ENCODE measurements at regions not wholly inside any gene's neighbourhood (a gene's known extent, or its start where the extent isn't known, plus 50 kb on each side); places are given as distances from the start of the nearest gene placed in this dataset.

DNA sequence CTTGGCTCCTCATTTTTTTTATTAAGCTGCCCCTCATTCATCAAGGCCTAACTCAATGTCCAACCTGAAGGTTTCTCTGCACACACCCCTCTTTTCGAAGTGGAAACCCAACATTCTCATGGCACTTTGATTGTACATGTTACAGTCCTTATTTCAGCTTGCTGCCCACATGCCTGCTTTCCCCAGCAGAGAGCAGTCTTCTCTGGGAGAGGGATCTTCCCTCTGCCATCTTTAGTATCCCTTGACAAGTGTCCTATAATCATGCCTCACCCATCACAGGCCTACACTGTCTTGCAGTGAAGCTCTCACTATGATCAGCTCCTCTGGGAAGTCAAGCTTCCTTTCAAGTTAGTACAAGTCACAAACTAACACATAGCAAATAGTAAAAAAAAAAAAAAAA lies 175.1 kb downstream of the ACER2 start:
- DNase-seq: no peak

DNA sequence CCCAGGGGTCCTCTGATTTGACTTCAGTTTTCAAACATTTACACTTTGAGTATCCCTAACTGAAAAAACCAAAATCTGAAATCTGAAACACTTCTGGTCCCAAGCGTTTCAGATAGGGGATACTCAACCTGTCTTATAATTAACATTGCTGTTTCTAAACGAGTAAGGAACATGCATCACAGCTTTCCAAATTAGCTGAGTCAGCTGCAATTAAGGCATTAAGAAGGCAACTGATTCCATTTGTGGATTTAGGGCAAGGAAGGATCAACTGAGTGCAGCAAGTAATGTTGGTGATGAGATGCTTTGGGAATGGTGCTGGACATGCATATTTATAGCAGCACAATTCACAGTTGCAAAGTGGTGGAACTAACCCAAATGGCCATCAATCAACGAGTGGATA lies 168.6 kb downstream of the ACER2 start:
- no peak for DNase-seq

DNA sequence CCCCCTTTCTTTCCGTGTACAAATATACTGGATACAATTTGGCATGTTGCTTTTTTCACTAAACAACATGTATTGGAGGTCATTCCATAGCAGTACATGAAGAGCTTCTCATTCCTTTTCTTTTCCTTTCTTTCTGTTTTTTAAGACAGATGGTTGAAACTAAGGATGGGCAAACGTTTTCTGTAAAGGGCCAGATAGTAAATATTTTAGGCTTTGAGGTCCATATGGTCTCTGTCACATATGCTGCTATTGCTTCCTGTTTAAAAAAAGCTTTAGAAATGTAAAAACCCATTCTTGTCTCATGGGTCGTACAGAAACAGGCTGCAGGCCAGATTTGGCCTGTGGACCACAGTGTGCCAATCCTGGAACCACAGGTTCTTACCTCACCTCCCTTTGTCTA lies 160.1 kb downstream of the ACER2 start:
- no peak for DNase-seq

DNA sequence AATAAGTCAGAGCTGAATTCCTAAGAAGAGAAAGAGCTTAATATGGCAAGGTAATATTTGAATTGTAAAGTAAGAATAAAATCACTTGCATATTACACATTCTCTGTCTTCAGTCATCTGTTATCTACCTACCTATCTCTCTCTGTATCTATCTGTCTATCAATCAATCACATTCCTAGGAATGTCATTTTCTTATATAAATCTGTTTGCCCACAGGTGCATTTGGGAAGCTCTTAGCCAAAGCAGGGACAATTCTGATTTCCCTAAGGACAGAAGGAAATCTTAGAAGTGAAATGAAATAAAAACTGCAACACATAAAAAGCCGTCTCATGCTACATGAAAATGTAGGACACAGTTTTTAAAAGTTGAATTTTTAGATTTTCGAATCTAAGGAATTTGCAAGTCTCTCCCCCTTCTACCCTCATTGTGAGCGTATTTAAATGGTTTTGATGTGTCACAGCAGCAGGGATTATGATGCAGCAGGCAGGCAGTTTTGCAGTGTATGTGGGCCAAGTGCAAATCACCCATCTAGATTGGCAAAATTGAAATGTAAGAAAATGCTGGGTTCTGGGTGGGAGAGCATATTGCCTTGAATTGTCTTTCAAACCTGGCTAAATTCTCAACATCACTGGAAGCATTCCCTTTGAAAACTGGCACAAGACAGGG lies 155.7 kb downstream of the ACER2 start:
- no peak for DNase-seq

GRCh38 chr9:19555214-19555613 lies 146.4 kb downstream of the ACER2 start:
- DNase-seq: peak; percentile 9

GRCh38 chr9:19554529-19554928 lies 145.7 kb downstream of the ACER2 start:
- no peak for DNase-seq

DNA sequence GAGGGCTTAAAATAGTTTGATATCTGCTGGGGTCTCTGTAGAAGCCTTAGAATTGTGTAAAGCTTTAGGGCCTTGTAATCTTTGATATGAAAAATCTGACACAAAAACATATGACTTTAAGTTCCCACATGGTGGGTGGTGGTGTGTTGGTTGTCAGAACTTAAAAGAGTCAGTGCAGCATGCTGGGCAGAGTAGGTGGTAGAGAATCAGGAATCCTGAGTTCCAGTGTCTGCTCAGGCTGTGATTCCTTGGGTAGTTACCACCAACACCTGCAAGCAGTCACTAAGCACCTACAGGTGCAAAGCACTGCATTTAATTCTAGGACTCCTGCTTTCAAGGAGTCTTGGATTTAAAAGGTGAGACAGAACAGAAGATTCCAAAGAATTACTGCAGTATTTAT lies 144.6 kb downstream of the ACER2 start:
- DNase-seq: no peak

DNA sequence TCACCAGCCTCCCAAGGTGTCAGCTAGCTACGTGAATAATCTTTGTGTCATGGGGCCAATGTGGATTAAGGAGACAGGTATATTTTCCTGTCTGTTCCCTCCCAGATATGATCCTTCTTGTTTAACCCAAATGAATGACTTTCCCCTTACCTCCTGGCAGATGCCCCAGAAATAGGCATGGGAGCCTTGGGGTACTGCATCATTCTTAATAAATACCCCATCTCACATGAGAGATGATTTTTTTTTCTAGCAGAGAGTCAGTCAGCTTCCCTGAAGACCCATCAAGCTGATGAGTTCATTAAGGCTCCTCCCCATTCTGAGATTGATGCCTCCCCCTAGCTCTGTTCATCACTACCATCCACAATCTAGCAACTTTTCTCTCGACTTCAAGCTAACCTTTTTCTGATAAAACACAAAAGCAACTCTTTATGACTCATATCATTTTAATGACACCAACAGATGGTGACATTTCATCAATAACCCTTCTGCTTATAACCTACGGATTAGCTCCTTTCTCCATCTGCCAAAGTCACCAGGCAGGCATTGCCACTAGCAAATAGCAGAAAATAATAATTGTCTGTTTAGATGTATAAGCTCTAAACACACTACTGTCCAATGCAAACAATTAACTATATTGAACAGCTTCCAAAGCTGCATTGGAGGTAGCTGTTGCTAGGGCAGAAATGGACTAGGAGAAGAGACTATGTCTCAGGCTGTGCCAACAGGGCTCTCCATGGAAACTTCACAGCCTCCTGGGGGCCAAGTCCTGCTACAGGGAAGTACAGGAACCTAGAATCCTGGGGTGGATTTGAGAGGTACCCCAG lies 143.7 kb downstream of the ACER2 start:
- DNase-seq: no peak

GRCh38 chr9:19551124-19551929 lies 142.5 kb downstream of the ACER2 start:
- DNase-seq: no peak

DNA sequence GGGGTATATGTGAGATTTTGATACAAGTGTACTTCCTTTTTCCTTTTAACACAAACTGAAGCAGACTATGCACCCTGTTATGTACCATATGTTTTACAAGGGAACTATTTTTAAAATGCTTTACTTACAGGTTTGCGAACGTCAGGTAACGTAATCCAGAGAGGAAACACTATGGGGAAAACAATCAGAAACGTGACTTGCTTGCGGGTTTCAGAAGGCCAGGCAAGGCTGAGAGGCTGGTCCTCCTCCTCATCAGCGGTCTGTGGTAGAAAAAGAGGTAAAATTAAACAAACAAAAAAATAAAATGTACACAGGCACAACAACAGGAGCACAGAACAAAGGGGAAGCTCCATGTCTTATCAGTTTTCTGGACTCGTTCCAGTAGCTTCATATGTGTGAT lies 141.2 kb downstream of the ACER2 start:
- no peak for DNase-seq

DNA sequence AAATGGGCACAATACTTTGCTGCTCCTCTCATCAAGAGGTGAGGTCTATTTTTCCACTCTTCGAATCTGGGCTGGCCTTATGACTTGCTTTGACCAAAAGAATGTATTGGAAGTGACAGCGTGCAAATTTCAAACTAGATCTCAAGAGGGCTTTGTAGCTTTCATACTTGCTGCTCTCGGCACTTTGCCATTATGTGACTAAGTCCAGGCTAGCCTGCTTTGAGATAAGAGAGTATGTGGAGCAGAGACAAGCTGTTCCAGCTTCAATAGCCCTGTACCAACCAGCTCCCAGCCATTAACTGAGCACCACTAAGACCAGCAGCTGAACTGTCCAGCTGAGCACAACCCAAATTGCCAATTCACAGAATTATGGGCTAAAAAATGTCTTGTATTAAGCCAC lies 124.6 kb downstream of the ACER2 start:
- DNase-seq: no peak

DNA sequence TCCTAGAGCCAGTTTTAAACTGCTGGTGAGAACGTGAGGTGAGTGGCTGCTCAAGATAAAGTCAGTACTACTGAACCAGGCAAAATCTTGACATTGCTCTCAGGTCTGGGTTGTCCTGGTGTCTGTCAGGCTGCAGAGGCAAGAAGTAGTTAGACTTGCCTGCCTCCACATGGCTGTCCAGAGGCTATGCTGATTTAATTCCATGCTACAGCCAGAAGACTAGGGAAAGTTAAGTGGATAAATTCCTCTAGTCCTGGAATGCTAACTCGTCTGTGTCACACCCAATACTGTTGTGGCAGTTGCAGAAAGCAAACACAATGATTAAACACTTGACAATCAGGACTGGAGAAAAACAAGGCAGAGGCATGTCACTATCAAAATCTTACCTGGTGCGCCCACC lies 118.9 kb downstream of the ACER2 start:
- DNase-seq: no peak

DNA sequence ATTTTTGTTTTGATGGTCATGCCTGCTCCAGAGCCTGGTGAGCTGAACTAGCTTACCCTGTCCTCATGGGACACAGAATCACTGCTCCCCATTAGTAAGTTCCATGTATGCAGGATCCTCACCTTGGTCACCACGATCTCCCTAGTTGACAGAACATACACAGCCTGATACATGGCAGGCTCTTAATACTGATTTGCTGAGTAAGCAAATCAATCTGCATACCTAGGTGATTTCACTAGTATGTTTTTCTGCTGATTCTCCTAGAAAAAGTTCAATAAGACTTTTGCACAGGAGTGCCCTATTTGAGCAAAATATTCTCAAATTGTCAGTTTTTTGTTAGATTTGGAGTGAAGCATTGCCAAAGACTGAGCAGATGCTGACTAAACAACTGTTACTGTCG lies 113.7 kb downstream of the ACER2 start:
- no peak for DNase-seq

DNA sequence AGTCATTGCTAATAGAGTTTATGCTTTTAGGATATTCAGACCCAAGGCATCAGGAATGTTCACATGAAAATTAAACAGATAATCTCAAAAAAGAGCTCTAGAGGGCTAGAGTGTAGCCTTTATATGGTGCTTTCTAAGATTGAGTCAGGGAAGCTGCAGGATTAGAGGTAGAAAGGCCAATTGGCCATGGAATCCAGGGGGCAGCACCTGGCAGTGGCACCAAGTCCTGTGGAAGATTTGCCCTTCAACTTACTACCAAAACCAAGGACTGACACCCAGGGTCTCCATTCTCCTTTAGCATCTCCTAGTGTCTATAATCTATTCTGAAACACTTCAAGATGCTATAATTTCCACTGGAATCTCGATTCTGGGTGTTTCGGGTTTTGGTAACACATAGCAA lies 112.4 kb downstream of the ACER2 start:
- DNase-seq: no peak

DNA sequence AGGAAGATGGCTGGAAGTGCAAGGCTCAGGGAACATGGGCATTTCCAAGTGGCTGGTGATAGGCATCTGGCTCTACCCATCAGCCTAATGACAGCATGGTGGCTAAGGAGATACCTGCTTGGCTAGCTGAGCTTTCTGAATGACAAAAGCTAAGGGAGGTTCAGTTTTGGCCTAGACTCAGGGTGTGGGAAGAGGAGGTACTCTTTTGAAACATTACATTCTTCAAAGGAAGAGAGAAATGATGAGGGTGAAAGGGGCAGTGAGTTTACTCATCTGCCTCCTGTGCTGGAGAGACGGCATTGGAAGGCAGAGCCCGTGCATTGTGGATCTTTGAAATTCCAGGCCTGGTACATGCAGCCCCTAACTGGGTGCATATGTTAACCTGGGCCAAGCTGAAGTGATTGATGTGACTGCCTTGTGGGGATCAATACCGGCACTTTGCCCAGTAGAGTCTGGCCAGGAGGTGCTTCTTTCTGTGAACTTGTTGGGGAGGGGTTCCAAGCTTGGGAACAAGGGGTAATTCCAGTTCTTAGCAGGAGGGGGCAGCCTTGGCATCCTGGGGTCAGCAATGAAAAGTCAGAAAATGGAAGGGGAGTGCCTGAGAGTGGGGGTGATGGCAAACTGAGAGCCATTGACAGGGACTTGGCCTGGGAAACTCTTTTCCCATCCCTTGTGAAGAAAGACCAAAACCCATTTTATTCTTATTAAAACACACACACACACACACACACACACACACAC lies 108.6 kb downstream of the ACER2 start:
- DNase-seq: peak; percentile 33

DNA sequence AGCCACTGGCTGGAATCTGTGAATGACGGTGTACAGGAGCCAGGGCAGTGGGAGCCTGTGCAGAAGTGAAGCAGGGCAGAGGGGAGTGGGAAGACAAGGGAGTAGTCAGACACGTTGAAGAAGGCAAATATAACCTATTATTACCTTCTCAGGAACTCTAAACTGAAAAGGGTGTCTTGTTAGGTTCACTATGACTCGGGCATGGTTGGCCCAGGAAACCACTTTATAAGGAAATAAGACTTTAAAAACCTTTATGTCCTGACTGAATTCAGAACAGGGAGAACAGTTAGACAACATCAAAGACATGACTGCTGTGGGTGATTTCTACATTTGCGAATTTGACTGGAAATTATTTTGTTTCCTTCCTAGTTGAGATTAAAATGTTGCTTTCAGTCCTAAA lies 107.5 kb downstream of the ACER2 start:
- peak; percentile 64 for DNase-seq

DNA sequence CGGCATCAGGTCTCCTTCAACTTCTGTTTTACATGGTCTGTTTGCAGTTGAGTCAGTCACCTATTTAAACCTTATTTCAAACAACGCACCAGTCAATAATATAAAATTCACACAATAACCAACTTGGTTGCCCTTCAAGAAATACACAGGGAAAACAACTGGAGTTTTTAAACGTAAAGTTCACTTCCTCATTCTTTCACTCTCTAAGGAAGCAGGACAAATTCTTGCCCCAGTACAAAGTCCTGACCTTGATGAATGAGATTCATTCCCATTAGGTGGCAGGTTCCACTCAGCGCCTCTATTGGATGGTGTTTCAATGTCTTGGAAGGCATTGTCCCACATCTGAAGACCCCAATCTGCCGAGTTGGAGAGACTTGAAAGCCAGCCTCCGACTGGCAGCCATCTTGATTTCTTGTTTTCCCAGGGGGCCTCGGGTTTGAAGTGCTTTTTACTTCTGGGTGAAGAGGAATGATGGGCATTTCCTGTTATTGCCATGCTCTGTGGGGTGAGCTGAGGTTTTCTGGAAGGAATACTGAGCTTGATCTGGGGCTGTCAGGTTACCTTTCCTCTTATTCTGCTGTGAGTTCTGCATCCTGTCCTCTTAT lies 105.0 kb downstream of the ACER2 start:
- no peak for DNase-seq

DNA sequence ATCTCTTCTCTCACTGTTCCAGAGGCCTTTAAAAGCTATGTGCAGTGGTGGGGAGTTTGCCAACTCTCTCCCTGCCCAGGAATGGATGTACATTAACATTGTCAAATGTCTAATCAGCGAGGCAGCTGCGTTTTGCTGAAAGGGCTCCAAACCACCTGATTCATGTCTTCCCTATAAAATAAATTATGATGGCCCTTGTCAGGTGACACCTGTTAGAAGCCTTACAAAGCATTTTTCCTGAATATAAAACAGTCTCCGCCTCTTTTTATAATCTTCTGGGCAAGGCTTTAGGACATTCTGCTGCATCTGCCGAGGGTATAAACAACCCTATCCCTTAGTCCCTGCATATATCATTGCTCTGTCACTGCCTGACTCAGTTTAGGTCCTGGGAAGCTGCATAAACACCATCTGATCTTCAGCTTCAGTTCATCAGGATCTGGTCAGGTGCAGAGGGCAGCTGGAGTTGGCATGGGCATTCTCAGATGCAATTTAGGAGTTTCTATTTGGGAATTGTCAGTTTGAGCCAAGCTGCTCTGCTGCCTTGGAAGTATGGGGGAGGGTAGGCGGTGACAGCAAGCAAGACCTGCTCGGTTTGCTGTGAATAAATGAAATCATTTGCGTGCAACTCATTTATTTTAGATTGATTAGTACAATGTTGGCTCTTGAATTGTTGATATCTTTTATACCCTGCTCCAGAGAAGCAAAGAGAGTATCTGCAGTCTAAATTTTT lies 103.5 kb downstream of the ACER2 start:
- DNase-seq: no peak

- no peak for DNase-seq
These were observed 102.9 kb downstream of the ACER2 start for GRCh38 chr9:19511694-19512093.

DNA sequence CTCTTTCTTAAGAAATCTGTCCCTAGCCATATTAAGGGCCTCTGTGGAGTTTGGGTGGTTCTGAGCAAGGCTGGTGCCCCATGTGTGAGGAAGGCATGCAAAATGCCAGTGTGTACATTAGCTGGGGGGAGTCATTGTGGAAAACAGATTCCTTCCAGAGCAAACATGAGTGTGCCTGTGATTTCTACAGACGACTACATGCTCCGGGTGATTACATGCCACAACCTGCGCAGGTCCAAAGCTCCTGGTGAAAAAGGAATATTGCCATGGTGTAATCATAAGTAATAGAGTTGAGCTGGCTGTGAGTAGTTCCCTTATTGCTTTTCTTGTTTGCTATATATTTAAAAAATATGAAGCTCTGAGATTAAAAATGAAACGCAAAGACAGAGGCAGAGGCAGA lies 102.1 kb downstream of the ACER2 start:
- no peak for DNase-seq

Data from activated CD4-positive, alpha-beta T cell treated with anti-CD3 and anti-CD28 coated beads, Interleukin-2, Interleukin-6, amounts not matched to agents 100 ng/mL and 50 ng/mL, durations not matched to agents 16 hours and 8 hours (primary cell).